Suprapubic skin (tissue), 4 donors: ENCODE measurements at regions not wholly inside any gene's neighbourhood (a gene's known extent, or its start where the extent isn't known, plus 50 kb on each side); places are given as distances from the start of the nearest gene placed in this dataset.

Experiments used
- DNase-seq, 2 donors: peaks; one replicate each; pipeline ENCODE4 v3.0.0-alpha.2; 2019; ENCODE audit warnings: low spot score in 2 of 2
- H3K27ac ChIP-seq: fragments of 200-600 bp; sonication (generic); one replicate; pipeline ENCODE4 v1.5.1; 2019
- H3K27me3 ChIP-seq: fragments of 200-600 bp; sonication (generic); one replicate; pipeline ENCODE4 v1.5.1; 2019
- H3K36me3 ChIP-seq: fragments of 200-600 bp; sonication (generic); one replicate; pipeline ENCODE4 v1.5.1; 2019
- H3K4me1 ChIP-seq: fragments of 200-600 bp; sonication (generic); one replicate; pipeline ENCODE4 v1.5.1; 2019
- H3K4me3 ChIP-seq: fragments of 200-600 bp; sonication (generic); one replicate; pipeline ENCODE4 v1.5.1; 2019; ENCODE audit warnings: mild to moderate bottlenecking
- H3K9me3 ChIP-seq: fragments of 200-600 bp; sonication (generic); one replicate; pipeline ENCODE4 v1.5.1; 2019
- EP300 ChIP-seq: sonication (generic); formaldehyde crosslinking; IDR thresholded peaks from one replicate; pipeline ENCODE4 v1.6.1; 2017; ENCODE audit warnings: antibody characterized with exemption
- POLR2A ChIP-seq, 2 donors: fragments of 450-650 bp; IDR thresholded peaks; one replicate each; pipeline ENCODE4 v1.6.1; 2017; ENCODE audit warnings: antibody characterized with exemption in 2 of 2, mild to moderate bottlenecking in 2 of 2, moderate library complexity in 2 of 2
- POLR2AphosphoS5 ChIP-seq, 3 donors: sonication (generic); formaldehyde crosslinking; IDR thresholded peaks; one replicate each; pipeline ENCODE4 v1.6.1; 2017; ENCODE audit warnings: antibody characterized with exemption in 3 of 3
- WGBS: methylation state at CpG from one replicate; pipeline ENCODE4 v1.1.5; 2018; 5-methylcytosine and 5-hydroxymethylcytosine counted together
- TF ChIP-seq, protein P1 (sequence below), 2 donors: fragments of 200-600 bp in 1 of 2; fragments of 450-650 bp in 1 of 2; sonication (generic) in 1 of 2; IDR thresholded peaks; one replicate each; pipeline ENCODE4 v1.5.1; 2016 to 2019; ENCODE audit warnings: antibody characterized with exemption in 2 of 2, mild to moderate bottlenecking in 1 of 2, moderate library complexity in 1 of 2

DNA sequence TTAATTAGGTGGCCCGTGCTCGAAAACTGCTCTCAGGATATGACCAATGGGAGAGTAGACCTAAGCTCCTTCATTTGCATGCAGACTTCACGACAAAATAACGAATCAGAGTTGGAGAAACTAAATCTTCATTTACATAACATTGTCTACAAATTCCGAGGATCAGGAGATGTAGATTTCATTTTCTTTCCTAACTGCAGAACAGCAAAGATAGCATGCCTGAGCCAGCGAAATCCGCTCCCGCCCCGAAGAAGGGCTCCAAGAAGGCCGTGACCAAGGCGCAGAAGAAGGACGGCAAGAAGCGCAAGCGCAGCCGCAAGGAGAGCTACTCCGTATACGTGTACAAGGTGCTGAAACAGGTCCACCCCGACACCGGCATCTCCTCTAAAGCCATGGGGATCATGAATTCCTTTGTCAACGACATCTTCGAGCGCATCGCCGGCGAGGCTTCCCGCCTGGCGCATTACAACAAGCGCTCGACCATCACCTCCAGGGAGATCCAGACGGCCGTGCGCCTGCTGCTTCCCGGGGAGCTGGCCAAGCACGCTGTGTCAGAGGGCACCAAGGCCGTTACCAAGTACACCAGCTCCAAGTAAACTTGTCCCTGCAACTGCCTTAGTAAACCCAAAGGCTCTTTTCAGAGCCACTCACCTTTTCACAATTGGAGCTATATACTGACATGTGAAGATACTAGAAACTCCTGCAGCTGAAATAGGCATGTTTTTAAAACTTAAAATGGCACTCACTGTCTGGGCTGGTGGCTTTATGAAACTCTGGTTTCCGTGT lies 96.5 kb downstream of the HFE start:
- Histone ChIP-seq H3K27ac (peak overlapping the region; percentile 74), H3K4me1 (peaks cover 17% of the 10 kb centered on the region), H3K36me3 (no peaks in the 10 kb centered on the region), H3K9me3 (no peaks in the 10 kb centered on the region), H3K4me3 (peak overlapping the region; percentile 54), H3K27me3 (no peaks in the 10 kb centered on the region)
- no peak for DNase-seq
- TF ChIP-seq POLR2A (IDR thresholded peaks at IDR 0.05) (peak in 1 of 2 donors; percentile 30), POLR2AphosphoS5 (IDR thresholded peaks at IDR 0.05) (peak; percentile 9 to 54 (median 29))
- TF ChIP-seq, protein P1, sequence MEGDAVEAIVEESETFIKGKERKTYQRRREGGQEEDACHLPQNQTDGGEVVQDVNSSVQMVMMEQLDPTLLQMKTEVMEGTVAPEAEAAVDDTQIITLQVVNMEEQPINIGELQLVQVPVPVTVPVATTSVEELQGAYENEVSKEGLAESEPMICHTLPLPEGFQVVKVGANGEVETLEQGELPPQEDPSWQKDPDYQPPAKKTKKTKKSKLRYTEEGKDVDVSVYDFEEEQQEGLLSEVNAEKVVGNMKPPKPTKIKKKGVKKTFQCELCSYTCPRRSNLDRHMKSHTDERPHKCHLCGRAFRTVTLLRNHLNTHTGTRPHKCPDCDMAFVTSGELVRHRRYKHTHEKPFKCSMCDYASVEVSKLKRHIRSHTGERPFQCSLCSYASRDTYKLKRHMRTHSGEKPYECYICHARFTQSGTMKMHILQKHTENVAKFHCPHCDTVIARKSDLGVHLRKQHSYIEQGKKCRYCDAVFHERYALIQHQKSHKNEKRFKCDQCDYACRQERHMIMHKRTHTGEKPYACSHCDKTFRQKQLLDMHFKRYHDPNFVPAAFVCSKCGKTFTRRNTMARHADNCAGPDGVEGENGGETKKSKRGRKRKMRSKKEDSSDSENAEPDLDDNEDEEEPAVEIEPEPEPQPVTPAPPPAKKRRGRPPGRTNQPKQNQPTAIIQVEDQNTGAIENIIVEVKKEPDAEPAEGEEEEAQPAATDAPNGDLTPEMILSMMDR (IDR thresholded peaks at IDR 0.05), result no peak
- 1% methylated on average over 22 of the region's 36 CpGs for WGBS

DNA sequence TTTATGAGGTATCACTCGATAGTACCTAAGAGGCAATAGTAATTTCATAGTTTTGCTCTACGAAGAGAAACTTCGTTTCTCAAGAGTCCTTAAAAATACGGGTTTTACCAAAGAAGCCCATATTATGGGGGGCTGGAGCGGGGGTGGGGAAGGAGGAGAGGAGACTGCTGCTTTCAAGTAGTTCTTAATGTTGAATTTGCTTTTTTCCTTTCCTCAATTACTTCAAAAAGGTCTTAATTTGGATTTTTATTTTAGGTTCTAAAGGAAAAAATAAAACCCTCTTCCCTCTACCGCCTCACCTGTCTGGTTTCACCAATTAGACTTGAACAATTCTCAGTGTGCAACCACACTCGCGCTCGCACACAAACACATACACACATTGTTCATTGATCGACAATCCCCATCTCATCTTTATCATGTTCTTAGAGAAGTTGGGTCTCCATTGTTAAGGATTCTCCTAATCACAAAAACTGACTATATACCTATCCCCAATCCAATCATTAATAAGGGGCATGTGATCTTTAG lies 97.2 kb downstream of the HFE start:
- H3K4me3 ChIP-seq, result peak overlapping the region; percentile 54
- DNase-seq, result no peak
- WGBS, result 52% methylated on average over 10 of the region's 10 CpGs

DNA sequence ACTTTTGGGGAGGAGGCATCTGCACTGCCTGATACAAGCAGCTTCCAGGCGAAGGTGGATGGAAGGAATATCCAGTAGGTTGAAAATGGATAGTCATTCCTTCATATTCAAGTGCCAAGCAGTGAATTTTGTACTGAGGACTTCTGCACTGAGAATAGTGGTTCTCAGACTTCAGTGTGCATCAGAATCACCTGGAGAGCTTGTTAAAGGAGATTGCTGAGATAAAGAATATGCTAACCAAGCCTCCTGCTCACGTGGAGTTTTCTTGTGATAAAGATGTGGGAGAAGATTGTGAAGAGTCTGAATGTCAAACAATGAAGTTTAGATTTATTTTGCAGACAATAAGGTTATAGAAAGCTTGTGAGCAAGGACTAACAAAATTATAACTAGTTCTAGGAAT lies 97.8 kb downstream of the HFE start:
- peaks cover 18% of the 10 kb centered on the region for H3K4me1 ChIP-seq
- H3K9me3 ChIP-seq, result no peaks in the 10 kb centered on the region
- no peak overlapping the region for H3K27ac ChIP-seq
- WGBS, result 75% methylated on average over 2 of the region's 2 CpGs
- TF ChIP-seq EP300 (no peak), POLR2AphosphoS5 (IDR thresholded peaks at IDR 0.05) (no peak), POLR2A (IDR thresholded peaks at IDR 0.05) (no peak)
- TF ChIP-seq, protein P1 (IDR thresholded peaks at IDR 0.05), result no peak
- no peaks in the 10 kb centered on the region for H3K36me3 ChIP-seq
- no peak for DNase-seq
- H3K4me3 ChIP-seq, result no peak overlapping the region
- no peaks in the 10 kb centered on the region for H3K27me3 ChIP-seq

More for the DNA sequence above, 97.2 kb downstream of the HFE start:
- TF ChIP-seq POLR2A (IDR thresholded peaks at IDR 0.05), result no peak
- TF ChIP-seq, protein P1 (IDR thresholded peaks at IDR 0.05), result no peak
- TF ChIP-seq EP300, result no peak
- TF ChIP-seq POLR2AphosphoS5 (IDR thresholded peaks at IDR 0.05), result no peak
- peak overlapping the region; percentile 74 for H3K27ac ChIP-seq
- H3K4me1 ChIP-seq, result peaks cover 18% of the 10 kb centered on the region
- H3K36me3 ChIP-seq, result no peaks in the 10 kb centered on the region
- no peaks in the 10 kb centered on the region for H3K9me3 ChIP-seq
- no peaks in the 10 kb centered on the region for H3K27me3 ChIP-seq

DNA sequence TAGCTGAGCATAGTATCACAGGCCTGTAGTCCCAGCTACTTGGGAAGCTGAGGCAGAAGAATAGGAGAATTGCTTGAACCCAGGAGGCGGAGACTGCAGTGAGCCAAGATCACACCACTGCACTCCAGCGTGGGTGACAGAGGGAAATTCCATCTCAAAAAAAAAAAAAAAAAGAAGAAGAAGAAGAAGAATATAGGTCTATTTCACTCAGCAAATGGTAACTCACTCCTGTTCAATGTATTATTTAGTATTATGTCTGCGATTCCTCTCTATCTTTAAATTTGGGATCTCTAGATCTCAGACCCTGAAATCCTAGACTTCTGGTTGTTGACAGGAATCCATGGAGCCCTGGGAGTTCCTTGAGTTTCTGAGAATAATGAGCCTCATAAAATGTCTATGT lies 98.6 kb downstream of the HFE start:
- no peak for DNase-seq
- no peak for TF ChIP-seq EP300
- TF ChIP-seq, protein P1 (IDR thresholded peaks at IDR 0.05), result no peak
- no peak for TF ChIP-seq POLR2AphosphoS5 (IDR thresholded peaks at IDR 0.05)
- no peak for TF ChIP-seq POLR2A (IDR thresholded peaks at IDR 0.05)
- Histone ChIP-seq H3K4me3 (no peak overlapping the region), H3K9me3 (no peaks in the 10 kb centered on the region), H3K27ac (no peak overlapping the region), H3K27me3 (peaks cover 2% of the 10 kb centered on the region), H3K36me3 (no peaks in the 10 kb centered on the region), H3K4me1 (peaks cover 18% of the 10 kb centered on the region)
- 87% methylated on average over 3 of the region's 3 CpGs for WGBS

DNA sequence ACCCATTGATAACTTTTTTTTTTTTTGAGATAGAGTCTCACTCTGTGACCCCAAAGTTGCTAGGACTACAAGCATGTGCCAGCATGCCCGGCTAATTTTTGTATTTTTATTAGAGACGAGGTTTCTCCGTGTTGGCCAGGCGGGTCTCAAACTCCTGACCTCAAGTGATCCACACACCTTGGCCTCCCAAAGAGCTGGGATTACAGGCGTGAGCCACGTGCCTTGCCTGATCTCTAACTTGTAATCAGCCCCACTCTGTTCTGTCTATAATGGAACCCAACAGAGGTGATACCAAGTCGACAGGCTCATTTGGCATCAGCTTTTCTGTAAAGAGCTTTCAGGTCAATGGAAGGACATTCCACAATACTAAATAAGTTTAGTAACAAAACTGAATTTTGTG lies 99.4 kb downstream of the HFE start:
- Histone ChIP-seq H3K27ac (no peak overlapping the region), H3K4me3 (no peak overlapping the region), H3K36me3 (no peaks in the 10 kb centered on the region), H3K27me3 (peaks cover 6% of the 10 kb centered on the region), H3K9me3 (no peaks in the 10 kb centered on the region), H3K4me1 (peaks cover 18% of the 10 kb centered on the region)
- WGBS, result 96% methylated on average over 7 of the region's 7 CpGs
- DNase-seq, result no peak
- TF ChIP-seq POLR2A (IDR thresholded peaks at IDR 0.05) (no peak), POLR2AphosphoS5 (IDR thresholded peaks at IDR 0.05) (no peak), EP300 (no peak)
- TF ChIP-seq, protein P1 (IDR thresholded peaks at IDR 0.05), result no peak
